ENCODE measurements at regions not wholly inside any gene's neighbourhood (a gene's known extent, or its start where the extent isn't known, plus 50 kb on each side); places are given as distances from the start of the nearest gene placed in this dataset.
"Not testable (repeated sequence)": the region's sequence is repeated elsewhere in the genome, so short reads cannot be mapped to it uniquely, and the experiment has no call there.

- Histone ChIP-seq H2AFZ (ENCODE audit: low read depth, low read length) (no peak overlapping the region), H3K4me2 (ENCODE audit: low read length) (no peak overlapping the region), H3K27me3 (ENCODE audit: insufficient read depth, low read length) (no peaks in the 10 kb centered on the region), H3K36me3 (ENCODE audit: insufficient read depth, low read length) (no peaks in the 10 kb centered on the region), H3K4me3 (ENCODE audit: insufficient read depth, low read depth, low read length) (no peak overlapping the region), H3K79me2 (ENCODE audit: insufficient read depth, low read length) (no peaks in the 10 kb centered on the region), H3K4me1 (ENCODE audit: insufficient read depth, low read length) (no peaks in the 10 kb centered on the region), H3K9ac (ENCODE audit: low read length) (no peak overlapping the region), H4K20me1 (ENCODE audit: insufficient read depth, low read length) (no peaks in the 10 kb centered on the region), H3K9me3 (ENCODE audit: insufficient read depth, low read depth, low read length) (peaks cover 2% of the 10 kb centered on the region), H3K27ac (ENCODE audit: low read depth, low read length) (no peak overlapping the region)
- H3K27ac Mint-ChIP-seq (ENCODE audit: unreplicated experiment): no peak overlapping the region
- TF ChIP-seq CTCF (IDR thresholded peaks at IDR 0.05; ENCODE audit: insufficient read depth, low read depth, low read length) (no peak), EZH2 (IDR thresholded peaks at IDR 0.05; ENCODE audit: insufficient read depth, low read length) (no peak)
- H3K27me3 Mint-ChIP-seq (ENCODE audit: low read depth, unreplicated experiment): no peaks in the 10 kb centered on the region
- H3K4me3 Mint-ChIP-seq (ENCODE audit: unreplicated experiment): no peak overlapping the region
- no peaks in the 10 kb centered on the region for H3K9me3 Mint-ChIP-seq (ENCODE audit: unreplicated experiment)
- H3K4me1 Mint-ChIP-seq (ENCODE audit: low read depth, unreplicated experiment): no peaks in the 10 kb centered on the region
- no peaks in the 10 kb centered on the region for H3K36me3 Mint-ChIP-seq (ENCODE audit: low read depth, unreplicated experiment)
- FAIRE-seq (no peak), DNase-seq (ENCODE audit: low read depth) (no peak)
Measured at GRCh38 chr13:63840551-63841421, 2425.1 kb upstream of the PCDH20 start.

GRCh38 chr13:63838366-63839110 is 2422.9 kb upstream of the PCDH20 start:
- TF ChIP-seq CTCF (IDR thresholded peaks at IDR 0.05; ENCODE audit: insufficient read depth, low read depth, low read length) (no peak), EZH2 (IDR thresholded peaks at IDR 0.05; ENCODE audit: insufficient read depth, low read length) (no peak)
- H3K4me1 Mint-ChIP-seq (ENCODE audit: low read depth, unreplicated experiment): no peaks in the 10 kb centered on the region
- no peak overlapping the region for H3K27ac Mint-ChIP-seq (ENCODE audit: unreplicated experiment)
- no peak overlapping the region for H3K9ac ChIP-seq (ENCODE audit: low read length)
- FAIRE-seq (no peak), DNase-seq (ENCODE audit: low read depth) (no peak)
- H3K4me3 Mint-ChIP-seq (ENCODE audit: unreplicated experiment): no peak overlapping the region
- H4K20me1 ChIP-seq (ENCODE audit: insufficient read depth, low read length): no peaks in the 10 kb centered on the region
- H3K9me3 Mint-ChIP-seq (ENCODE audit: unreplicated experiment): no peaks in the 10 kb centered on the region
- H3K4me3 ChIP-seq (ENCODE audit: insufficient read depth, low read depth, low read length): no peak overlapping the region
- no peaks in the 10 kb centered on the region for H3K36me3 Mint-ChIP-seq (ENCODE audit: low read depth, unreplicated experiment)
- H3K9me3 ChIP-seq (ENCODE audit: insufficient read depth, low read depth, low read length): peaks cover 2% of the 10 kb centered on the region
- H3K27me3 ChIP-seq (ENCODE audit: insufficient read depth, low read length): no peaks in the 10 kb centered on the region
- H3K4me2 ChIP-seq (ENCODE audit: low read length): no peak overlapping the region
- H2AFZ ChIP-seq (ENCODE audit: low read depth, low read length): no peak overlapping the region
- H3K4me1 ChIP-seq (ENCODE audit: insufficient read depth, low read length): no peaks in the 10 kb centered on the region
- no peak overlapping the region for H3K27ac ChIP-seq (ENCODE audit: low read depth, low read length)
- no peaks in the 10 kb centered on the region for H3K79me2 ChIP-seq (ENCODE audit: insufficient read depth, low read length)
- H3K36me3 ChIP-seq (ENCODE audit: insufficient read depth, low read length): no peaks in the 10 kb centered on the region
- H3K27me3 Mint-ChIP-seq (ENCODE audit: low read depth, unreplicated experiment): no peaks in the 10 kb centered on the region

GRCh38 chr13:63837701-63838100 is 2422.1 kb upstream of the PCDH20 start:
- not testable (repeated sequence) for DNase-seq (ENCODE audit: low read depth); H3K9me3 Mint-ChIP-seq (ENCODE audit: unreplicated experiment)

GRCh38 chr13:63829609-63830008 is 2414.0 kb upstream of the PCDH20 start:
- not testable (repeated sequence) for H3K4me1 ChIP-seq (ENCODE audit: insufficient read depth, low read length); H3K9me3 Mint-ChIP-seq (ENCODE audit: unreplicated experiment); H3K27me3 ChIP-seq (ENCODE audit: insufficient read depth, low read length); H3K4me3 ChIP-seq (ENCODE audit: insufficient read depth, low read depth, low read length); H3K4me3 Mint-ChIP-seq (ENCODE audit: unreplicated experiment); H3K27ac Mint-ChIP-seq (ENCODE audit: unreplicated experiment); H3K9ac ChIP-seq (ENCODE audit: low read length); H3K4me2 ChIP-seq (ENCODE audit: low read length); H2AFZ ChIP-seq (ENCODE audit: low read depth, low read length); H3K9me3 ChIP-seq (ENCODE audit: insufficient read depth, low read depth, low read length); H3K4me1 Mint-ChIP-seq (ENCODE audit: low read depth, unreplicated experiment); H3K27ac ChIP-seq (ENCODE audit: low read depth, low read length); H3K79me2 ChIP-seq (ENCODE audit: insufficient read depth, low read length); DNase-seq (ENCODE audit: low read depth); H4K20me1 ChIP-seq (ENCODE audit: insufficient read depth, low read length); H3K27me3 Mint-ChIP-seq (ENCODE audit: low read depth, unreplicated experiment); H3K36me3 ChIP-seq (ENCODE audit: insufficient read depth, low read length); FAIRE-seq; H3K36me3 Mint-ChIP-seq (ENCODE audit: low read depth, unreplicated experiment)

More at GRCh38 chr13:63837701-63838100, 2422.1 kb upstream of the PCDH20 start:
- H3K27ac ChIP-seq (ENCODE audit: low read depth, low read length); H3K4me1 ChIP-seq (ENCODE audit: insufficient read depth, low read length); H3K4me2 ChIP-seq (ENCODE audit: low read length); H3K4me1 Mint-ChIP-seq (ENCODE audit: low read depth, unreplicated experiment); H3K27me3 ChIP-seq (ENCODE audit: insufficient read depth, low read length); H3K27ac Mint-ChIP-seq (ENCODE audit: unreplicated experiment); H3K27me3 Mint-ChIP-seq (ENCODE audit: low read depth, unreplicated experiment); H4K20me1 ChIP-seq (ENCODE audit: insufficient read depth, low read length); H3K4me3 ChIP-seq (ENCODE audit: insufficient read depth, low read depth, low read length); FAIRE-seq; H3K36me3 Mint-ChIP-seq (ENCODE audit: low read depth, unreplicated experiment); H3K9me3 ChIP-seq (ENCODE audit: insufficient read depth, low read depth, low read length); H3K79me2 ChIP-seq (ENCODE audit: insufficient read depth, low read length); H2AFZ ChIP-seq (ENCODE audit: low read depth, low read length); H3K9ac ChIP-seq (ENCODE audit: low read length); H3K36me3 ChIP-seq (ENCODE audit: insufficient read depth, low read length); H3K4me3 Mint-ChIP-seq (ENCODE audit: unreplicated experiment): not testable (repeated sequence)

Measured in astrocyte (in vitro differentiated cells and primary cell).